Activated T-helper 1 cell treated with anti-CD3 and anti-CD28 coated beads, Interleukin-2, amount 50 U/mL, for 16 hours (primary cell): ENCODE measurements at regions not wholly inside any gene's neighbourhood (a gene's known extent, or its start where the extent isn't known, plus 50 kb on each side); places are given as distances from the start of the nearest gene placed in this dataset.

Source experiments
- DNase-seq, 2 donors: peaks; one replicate each; pipeline ENCODE4 v3.0.0-alpha.2; 2020; ENCODE audit warnings: low read depth in 1 of 2, low spot score in 1 of 2

DNA sequence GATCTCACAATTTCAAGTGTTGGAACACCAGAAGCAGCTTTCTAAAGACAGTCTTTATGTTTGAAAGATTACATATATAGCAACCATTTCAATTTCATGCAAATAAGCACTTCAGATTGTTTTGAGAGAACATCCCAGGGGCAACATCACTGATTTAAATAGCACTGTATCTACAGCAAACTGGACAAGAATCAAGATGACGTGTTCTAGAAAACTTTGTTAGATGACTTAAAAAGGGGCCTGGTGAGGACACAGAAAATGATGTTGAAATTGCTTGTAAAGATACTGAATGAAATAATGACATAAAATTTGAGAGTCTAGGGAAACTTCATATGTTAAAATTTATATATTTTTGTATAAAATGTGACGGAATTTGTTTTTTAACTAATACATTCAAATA is 277.1 kb downstream of the KLF12 start:
- DNase-seq, result no peak

DNA sequence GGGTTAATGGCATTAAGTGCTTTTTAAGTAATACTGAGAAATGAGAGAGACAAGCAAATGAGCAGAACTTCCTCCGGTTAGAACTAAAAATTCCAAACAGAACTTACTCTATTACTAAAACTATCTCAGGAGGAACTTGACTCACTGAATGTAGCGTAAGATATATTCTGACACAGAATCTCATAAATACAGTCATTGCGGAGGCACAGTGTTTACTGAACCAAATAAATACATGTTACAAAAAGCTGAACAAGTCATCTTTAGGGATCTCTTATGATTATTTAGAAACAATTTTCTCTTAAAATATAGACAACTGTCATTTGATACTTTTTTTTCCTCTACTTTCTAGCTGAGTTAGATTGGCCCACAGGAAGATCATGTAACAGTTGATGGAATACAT is 283.1 kb downstream of the KLF12 start:
- no peak for DNase-seq

DNA sequence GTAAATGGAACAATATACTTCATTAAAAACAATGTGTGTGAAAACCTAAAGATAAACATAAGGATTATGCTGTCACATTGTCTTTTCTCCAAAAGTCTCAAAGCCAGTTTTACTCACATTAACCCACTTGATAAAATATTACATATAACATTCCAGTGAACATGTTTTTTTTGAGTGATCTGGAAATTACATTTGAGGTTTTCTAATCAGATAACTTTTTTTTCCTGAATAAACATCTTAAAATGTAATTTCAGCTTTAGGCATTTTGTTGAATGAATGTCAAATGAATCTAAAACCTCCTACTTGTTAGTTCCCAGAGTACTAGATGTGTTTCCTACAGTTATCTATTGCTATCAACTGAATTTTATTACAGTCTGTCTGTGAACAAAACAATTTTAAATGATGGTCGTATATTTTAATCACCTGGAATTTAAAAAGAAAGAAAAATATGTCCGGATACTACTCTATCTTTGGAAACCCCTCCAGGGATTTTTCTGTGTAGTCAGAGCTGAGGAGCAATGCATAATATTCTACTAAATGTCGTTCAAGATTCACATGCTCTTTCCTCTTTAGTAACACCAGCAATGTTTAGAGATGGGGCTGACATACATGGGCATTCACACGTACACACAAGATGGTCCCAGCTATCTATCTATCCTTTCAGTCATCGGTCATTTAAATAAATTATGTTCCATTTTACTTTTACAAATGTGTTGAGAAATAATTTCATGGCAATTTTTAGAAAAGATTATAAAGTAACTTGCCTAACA is 283.9 kb downstream of the KLF12 start:
- DNase-seq, result no peak

DNA sequence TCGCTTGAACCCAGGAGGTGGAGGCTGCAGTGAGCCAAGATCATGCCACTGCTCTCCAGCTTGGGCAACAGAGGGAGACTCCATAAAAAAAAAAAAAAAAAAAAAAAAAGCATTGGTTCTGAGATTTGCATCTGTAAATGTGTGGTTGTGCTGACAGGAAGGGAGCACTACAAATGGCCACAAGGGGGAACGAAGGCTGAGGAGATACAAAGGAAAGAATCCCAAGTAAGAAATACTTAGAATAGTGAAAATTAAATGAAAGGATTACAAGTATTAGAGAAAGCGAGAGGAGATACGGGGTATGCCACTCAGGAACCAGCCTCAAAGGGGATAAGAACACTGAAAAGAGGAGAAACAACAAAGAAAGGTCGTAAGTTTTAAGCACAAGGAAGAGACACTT is 284.9 kb downstream of the KLF12 start:
- DNase-seq, result no peak

DNA sequence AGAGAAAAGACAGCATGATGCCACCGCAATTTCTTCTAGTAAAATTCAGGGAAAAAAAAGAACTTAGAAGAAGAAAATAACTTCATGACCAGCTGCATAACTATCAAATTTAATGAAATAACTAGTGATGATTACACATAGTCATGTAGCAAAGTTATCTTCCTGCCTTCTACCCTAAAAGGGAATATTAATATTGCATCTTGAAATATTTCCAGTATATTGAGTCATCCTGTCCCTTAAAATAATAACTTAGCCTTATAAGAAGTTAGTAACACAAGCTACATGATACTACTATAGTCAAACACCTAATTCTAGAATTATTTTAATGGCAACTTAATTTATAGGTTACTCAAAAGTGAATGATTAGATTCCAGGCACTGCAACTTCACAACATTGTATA is 289.2 kb downstream of the KLF12 start:
- DNase-seq, result no peak

DNA sequence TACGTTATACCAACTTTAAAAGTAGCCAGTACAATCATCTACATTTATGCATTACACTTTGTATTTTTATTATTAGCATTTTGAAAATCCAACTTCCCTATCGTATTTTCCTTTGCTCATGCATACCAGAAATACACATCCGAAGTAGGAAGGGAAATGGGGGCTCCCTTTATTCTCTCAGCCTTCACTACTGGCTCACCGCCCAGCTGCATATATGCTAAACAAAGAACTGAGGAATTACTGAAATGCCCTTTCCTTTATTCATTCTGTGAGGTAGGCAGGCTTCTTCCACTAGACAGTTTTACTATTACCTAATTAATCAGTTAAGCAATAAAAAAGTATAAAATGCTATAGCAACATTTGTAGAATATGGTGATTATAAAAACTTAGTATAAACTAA is 291.6 kb downstream of the KLF12 start:
- DNase-seq, result no peak

DNA sequence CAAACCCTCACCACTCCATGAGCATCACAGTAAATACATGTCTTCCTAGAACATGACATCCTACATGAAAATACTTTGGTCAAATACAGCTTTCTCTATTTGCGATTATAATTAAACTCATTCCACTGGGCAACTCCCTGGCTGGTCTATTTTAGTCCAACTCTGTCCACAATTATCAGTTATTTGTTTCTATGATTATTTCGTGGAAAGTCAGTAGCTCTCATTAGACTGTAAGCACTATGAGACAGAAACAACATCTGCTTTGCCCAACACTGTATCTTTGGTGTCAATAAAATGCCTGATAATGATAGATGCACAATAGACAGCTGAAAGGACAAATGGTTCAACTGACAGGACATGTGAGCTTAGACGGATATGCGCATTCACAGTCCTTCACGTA is 292.0 kb downstream of the KLF12 start:
- no peak for DNase-seq

DNA sequence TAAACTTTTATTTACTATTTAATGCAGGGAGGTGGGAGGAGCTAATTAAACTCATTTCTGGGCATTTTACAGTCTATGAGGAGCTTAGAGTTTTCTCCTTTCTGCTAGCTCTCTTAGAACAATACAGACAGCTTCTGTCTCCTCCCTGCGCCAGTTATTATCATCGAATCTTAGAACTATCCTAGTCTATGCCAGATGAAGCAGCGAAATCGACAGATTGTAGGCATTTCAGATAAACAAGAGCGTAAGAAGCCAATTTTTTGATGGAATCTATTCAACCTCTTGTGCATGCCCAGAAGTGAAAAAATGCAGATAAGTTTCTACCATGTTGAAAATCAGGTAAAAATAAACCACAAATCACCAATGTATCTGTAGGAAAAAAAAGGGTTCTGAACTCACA is 297.1 kb downstream of the KLF12 start:
- no peak for DNase-seq

DNA sequence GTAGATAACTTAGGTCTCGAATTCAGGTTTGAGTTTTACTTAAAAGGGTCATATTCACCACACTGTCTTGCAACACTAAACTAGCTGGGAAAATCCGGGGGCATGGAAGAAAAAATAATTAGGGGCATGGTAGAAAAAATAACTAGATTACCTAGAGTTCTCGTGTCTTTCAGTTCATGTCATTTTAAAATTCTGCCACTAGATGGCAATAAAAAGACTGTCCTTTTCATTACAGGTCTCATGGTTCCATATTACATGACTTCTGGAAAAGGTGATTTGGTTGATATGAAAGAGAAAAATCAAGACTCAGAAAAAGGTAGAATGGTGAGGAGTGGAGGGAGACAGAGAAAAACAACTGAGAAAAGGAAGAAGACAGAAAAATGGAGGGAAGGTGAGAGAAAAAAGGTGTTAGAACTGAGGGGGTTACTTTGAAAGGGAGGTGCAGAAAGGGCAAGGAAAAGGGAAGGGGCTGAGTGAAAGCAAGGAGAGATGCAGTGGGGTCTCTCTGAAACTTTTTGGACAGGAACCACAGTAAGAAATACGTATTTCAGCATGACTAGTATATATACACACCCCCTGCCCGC is 299.0 kb downstream of the KLF12 start:
- no peak for DNase-seq

DNA sequence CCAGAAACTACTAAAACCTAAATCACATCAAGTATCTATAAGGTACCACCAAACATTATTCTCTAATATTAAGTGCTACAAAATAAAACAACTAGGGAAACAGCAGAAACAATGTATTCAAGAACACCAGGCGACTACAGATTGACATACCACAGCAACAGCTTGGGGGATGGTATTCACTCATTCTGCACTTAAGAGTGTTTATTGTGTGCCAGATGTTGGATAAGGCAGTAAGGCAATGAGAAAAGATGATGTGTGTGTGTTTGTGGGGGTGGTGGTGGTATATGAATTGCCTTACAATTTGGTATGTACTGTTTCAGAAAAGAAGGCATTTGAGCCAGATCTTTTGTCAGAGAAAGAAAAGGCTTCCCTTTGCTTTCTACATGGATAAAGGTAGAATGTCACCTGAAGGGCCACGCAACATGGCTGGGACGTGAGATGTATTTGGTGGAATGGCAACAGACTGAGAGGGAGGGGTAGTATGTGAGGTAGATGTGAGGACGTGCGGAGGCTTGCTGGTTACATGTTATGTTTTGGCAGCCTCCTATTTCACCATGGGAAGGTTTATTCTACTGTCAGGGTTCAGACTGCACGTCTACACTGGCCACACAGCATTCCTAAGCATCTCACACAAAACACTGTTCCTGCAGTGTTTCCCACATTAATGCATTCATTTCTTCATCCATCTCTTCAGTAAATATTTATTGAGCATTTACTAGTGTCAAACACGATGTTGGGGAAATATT is 300.7 kb downstream of the KLF12 start:
- DNase-seq, result no peak

DNA sequence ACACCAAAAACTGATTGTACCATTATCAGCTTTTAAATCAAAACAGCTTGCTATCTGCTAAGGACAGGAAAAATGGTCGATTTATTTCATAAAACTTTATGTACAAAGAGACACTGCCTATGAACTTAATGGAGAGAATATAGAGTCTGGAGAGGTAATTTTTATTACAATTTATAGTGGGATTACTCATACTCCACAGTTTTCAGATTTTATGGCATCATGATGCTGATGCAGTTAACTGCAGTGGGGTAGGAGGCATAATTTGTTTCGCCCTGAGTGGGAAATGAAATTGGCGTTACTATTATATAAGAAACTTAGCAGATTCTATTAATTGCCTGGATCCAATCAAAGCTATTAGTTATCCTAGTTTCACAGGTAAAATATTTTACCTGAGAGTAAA is 301.4 kb downstream of the KLF12 start:
- no peak for DNase-seq

DNA sequence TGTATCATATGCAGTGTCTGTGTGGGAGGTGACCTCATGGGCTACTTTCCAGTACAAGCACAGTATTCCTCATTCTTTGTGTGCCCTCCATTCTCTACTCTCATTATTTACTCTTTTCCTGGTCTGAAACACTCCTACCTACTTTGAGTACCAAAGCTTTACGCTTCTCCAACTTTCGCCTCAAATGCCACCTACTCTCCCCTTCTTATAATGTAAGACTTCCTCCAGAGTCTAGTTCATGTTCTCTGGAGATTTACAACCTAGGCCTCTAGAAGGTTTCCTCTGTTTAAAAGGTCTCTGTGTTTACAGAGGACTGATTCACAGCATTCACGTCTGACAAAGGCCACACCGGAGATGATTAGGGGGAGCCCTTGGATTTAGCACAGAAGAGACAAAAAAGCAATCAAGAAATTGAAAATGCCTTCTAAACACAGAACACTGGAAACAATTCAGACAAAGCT is 302.0 kb downstream of the KLF12 start:
- no peak for DNase-seq

DNA sequence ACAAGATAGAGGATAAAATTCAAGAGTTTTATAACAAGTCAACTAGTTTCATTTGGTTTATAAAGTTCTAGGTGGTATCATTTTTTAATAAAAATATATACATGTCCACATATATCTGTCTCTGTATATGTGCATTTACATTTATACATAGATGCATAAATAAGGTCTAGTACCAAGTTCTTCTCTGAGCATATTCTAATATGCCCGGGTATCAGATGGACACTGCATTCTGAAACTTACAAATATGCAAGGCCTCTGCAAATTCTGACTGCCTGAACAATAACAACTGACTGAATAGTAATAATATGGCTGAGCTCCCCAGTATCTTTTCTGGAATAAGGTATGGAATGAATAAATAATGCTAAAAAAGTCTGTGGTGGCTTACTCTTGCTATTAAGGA is 304.8 kb downstream of the KLF12 start:
- DNase-seq, result no peak

DNA sequence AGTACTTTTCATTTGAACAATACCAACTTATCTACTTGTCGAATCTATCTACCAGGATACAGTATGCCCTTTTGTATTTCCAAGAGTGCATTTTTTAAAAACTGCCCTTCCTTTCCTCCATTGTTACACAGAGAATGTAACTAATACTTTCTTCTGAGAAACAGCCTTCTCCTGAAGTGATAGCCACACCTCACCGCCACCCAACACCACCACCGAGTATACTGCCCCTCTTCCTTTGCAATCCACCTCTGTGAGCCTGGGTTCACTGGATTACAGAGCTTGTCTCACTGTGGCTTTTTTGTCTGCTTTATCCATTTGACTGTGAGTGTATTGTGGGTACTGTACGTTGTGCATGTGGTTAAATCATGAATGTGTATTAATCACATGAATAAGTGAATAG is 305.4 kb downstream of the KLF12 start:
- no peak for DNase-seq

DNA sequence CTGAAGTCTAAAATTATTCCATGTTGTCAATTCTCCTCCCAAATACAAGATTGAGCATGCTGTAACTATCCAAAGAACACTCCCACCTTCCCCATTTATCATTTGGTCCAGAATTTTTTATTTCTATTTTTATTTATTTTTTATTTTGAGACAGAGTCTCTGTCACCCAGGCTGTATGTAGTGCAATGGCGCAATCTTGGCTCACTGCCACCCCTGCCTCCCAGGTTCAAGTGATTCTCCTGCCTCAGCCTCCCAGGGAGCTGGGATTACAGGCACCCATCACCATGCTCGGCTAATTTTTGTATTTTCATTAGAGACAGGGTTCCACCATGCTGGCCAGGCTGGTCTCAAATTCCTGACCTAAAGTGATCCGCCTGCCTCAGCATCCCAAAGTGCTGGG is 306.8 kb downstream of the KLF12 start:
- no peak for DNase-seq

DNA sequence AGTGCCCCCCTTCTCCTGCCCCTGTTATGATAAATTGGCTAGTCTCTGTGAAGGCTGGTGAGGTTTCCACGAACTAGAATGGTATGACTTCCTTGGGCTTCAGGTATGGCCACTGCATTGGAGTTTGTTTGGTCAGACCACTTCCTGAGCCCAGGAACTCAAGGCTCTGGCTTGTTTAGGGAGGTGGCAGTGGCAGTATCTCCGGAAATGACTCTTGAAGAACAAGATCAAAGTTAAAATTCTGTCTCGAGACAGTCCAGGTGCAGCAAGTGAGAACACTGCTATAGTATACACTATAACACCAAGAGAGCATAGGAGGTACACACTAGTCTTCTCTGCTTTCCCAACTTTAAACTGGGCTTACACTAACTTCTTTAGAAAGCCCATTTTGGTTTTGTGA is 309.1 kb downstream of the KLF12 start:
- DNase-seq, result no peak

DNA sequence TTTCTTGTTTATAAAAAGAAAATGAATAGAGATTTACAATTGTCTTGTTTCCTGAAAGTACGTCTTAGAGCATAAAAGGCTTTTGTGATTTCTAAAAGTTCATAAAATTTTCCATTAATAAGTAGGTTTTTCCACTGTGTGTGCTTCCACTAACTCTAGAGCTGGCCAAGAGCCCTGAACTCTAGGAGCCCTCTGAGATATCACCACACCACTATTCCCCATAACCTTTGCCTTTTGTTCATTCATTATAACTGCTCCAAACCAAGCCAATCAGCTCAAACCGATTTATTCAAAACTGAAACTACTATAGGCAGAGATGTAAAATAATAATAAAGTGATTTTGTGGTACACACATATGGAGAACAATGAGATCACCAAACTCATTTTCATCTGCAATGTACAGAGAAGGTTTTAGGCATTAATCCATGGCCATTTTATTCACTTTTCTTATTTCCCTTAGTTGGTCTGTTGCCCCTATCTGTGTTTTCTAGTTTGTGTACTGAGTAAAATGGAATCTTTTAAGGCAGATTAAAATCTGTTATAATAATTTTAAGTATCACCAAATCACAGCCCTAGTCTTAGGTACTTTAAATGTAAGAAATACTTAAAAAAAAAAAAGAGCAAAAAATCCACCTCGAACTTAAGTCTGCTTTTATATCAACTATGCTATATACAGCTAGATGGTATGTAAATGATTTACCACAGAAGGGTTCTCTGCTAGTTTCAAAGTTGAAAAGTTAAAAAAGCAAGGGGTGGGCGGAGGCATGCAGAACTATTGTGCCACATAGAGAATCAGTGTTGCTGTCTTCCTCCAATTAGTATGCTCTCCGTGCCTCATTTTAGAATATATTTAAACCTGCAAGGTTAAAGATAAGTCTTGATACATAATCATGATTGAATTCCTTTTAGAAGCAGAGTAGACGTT is 311.3 kb downstream of the KLF12 start:
- DNase-seq, result no peak

DNA sequence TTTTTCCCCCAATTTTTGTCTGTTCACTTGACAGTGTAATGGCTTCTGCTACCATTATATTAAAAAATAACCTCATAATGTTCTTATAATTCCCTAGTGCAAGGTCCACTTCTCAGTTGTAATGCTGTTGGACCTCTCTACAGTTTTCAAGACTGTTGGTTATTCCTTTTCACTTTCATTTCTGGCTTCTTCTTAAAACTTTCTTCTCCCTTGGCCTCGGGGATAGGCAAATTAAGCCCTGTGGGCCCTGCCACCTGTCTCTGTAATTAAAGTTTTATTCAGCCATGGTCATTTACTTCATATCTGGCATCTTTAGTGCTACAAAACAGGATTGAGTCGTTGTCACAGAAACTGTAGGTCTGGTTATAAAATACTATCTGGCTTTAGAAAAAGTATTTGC is 313.5 kb downstream of the KLF12 start:
- DNase-seq, result no peak

DNA sequence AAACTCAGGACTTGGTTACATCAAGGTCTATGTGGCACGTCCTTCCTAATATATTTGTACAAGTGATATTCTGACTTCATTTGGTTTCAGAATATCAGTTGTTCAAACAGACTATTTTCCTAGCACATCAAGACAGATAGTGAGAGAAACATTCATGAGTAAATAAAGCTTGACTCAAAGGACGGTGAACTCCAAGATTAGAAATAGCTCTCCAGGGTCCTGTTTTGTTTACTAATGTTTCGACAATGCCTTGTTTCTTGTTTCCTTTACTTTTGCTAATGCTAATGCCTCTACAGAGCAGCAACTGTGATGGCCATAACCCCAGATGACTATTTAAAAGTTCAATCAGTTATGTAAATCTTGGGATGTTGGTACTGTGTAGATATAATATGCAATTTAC is 313.9 kb downstream of the KLF12 start:
- DNase-seq, result no peak

DNA sequence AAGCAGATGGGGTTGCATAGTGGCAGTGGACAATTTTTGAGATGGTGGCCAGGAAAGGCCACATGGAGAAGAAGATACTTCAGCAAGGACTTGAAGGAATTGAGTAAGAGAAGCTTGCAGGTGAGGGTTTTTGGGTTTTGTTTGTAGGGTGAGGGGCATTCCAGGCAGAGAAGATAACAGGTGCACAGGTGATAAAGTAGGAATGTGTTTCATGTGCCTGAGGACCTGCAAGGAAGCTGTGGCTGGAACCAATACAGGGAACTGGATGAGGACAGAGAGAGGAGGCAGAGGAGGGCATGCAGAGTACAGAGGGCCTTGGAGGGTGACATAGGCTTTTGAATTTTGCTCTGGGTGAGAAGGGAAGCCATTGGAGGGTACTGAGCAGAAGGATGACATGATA is 314.5 kb downstream of the KLF12 start:
- no peak for DNase-seq

DNA sequence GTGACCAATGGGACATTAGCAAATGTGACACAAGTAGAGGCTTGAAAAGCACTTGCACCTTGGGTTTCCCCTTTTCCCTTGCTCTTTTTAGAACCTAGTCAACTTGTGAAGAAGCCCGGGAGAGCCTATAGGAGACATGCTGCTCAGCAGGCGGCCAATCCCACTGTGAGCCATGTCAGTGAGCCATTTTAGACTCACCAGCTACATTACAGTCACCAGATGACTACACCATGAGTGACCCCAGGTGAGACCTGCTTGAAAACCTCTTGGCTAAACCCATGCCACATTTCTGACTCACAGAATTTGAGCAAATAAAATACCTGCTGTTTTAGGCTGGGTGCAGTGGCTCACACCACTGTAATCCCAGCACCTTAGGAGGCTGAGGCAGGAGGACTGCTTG is 317.5 kb downstream of the KLF12 start:
- no peak for DNase-seq
